ENCODE measurements at regions not wholly inside any gene's neighbourhood (a gene's known extent, or its start where the extent isn't known, plus 50 kb on each side); places are given as distances from the start of the nearest gene placed in this dataset.
"Not testable (repeated sequence)": the region's sequence is repeated elsewhere in the genome, so short reads cannot be mapped to it uniquely, and the experiment has no call there.

DNA sequence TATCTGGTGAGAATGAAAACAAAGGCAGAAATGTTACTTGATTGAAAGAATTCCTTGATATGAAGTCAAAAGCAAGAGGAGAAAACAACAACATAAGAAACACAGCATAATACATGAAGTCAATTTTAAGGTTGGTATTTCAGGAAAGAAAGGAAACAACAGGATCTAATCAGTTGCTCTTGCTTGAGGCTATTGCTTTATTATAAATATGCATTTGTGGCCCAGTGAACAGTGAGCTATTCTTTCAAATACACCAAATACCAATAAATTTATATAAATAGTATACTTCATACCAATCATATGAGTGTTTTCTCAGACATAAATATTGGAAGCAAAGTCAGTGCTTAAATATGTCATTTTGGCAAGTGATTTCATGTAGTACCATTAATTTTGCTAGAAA lies 806.6 kb downstream of the NXPH1 start:
- no peaks in the 10 kb centered on the region for H3K27me3 Mint-ChIP-seq
- H3K36me3 Mint-ChIP-seq (ENCODE audit: low read depth): no peaks in the 10 kb centered on the region
- H3K4me3 Mint-ChIP-seq: no peak overlapping the region
- DNase-seq: no peak
- H3K27ac Mint-ChIP-seq: no peak overlapping the region
- intact Hi-C loops (cut with micrococcal nuclease): no loop called here
- peaks cover 10% of the 10 kb centered on the region for H3K9me3 Mint-ChIP-seq
- no peaks in the 10 kb centered on the region for H3K4me1 Mint-ChIP-seq

DNA sequence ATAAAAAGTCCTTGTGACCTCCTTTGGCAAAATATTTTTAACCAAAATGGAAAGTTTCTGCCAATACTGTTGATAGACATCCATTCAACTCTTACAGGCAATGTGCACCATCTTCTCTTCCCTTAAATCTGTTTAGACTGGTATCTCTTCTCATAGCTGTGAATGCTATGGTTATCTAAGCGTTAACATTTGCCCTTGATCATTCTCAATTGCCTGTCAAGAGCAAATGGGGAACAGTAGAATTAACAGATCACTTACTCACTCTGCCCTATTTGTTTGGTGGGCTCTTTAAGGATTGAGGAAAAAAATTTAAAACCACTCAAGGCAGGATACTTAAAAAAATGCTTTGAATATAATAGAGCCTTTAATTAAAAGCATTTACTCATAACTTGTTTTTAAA lies 808.4 kb downstream of the NXPH1 start:
- H3K9me3 Mint-ChIP-seq: peaks cover 12% of the 10 kb centered on the region
- H3K4me3 Mint-ChIP-seq: no peak overlapping the region
- no peak for DNase-seq
- intact Hi-C loops (cut with micrococcal nuclease): no loop called here
- H3K36me3 Mint-ChIP-seq (ENCODE audit: low read depth): no peaks in the 10 kb centered on the region
- H3K27ac Mint-ChIP-seq: no peak overlapping the region
- no peaks in the 10 kb centered on the region for H3K4me1 Mint-ChIP-seq
- H3K27me3 Mint-ChIP-seq: no peaks in the 10 kb centered on the region

GRCh38 chr7:9242636-9243035 lies 809.2 kb downstream of the NXPH1 start:
- no peak overlapping the region for H3K27ac Mint-ChIP-seq

GRCh38 chr7:9250876-9251275 lies 817.5 kb downstream of the NXPH1 start:
- no peak overlapping the region for H3K27ac Mint-ChIP-seq
- H3K4me3 Mint-ChIP-seq: no peak overlapping the region
- H3K36me3 Mint-ChIP-seq (ENCODE audit: low read depth): no peaks in the 10 kb centered on the region
- intact Hi-C loops (cut with micrococcal nuclease): no loop called here
- no peaks in the 10 kb centered on the region for H3K4me1 Mint-ChIP-seq
- peaks cover 17% of the 10 kb centered on the region for H3K9me3 Mint-ChIP-seq
- no peak for DNase-seq
- H3K27me3 Mint-ChIP-seq: no peaks in the 10 kb centered on the region

More at GRCh38 chr7:9242636-9243035, 809.2 kb downstream of the NXPH1 start:
- Mint-ChIP-seq H3K27me3 (no peaks in the 10 kb centered on the region), H3K36me3 (ENCODE audit: low read depth) (no peaks in the 10 kb centered on the region), H3K9me3 (peaks cover 13% of the 10 kb centered on the region), H3K4me3 (no peak overlapping the region), H3K4me1 (no peaks in the 10 kb centered on the region)
- intact Hi-C loops (cut with micrococcal nuclease): no loop called here
- DNase-seq: no peak

DNA sequence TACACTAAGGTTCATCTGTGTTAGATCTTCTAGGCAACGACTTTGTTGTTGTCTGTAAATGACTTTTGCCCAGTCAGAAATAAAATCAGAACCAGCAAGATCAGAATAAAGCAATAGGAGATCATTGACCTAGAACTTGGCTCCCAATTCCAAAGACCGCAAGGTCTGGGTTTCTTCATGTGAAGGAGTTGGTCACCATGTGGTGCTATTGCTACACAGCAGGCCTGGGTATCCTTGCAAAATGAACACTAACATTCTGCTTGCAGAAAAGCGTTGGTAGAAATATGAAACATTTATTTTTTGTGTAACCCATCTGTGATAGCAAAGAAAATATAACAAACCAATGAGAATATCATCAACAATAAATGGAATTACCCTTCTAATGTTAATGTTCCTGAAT lies 831.0 kb downstream of the NXPH1 start:
- H3K9me3 Mint-ChIP-seq: peaks cover 6% of the 10 kb centered on the region
- H3K27me3 Mint-ChIP-seq: no peaks in the 10 kb centered on the region
- H3K36me3 Mint-ChIP-seq (ENCODE audit: low read depth): no peaks in the 10 kb centered on the region
- intact Hi-C loops (cut with micrococcal nuclease): no loop called here
- no peaks in the 10 kb centered on the region for H3K4me1 Mint-ChIP-seq
- H3K27ac Mint-ChIP-seq: no peak overlapping the region
- no peak overlapping the region for H3K4me3 Mint-ChIP-seq
- no peak for DNase-seq

DNA sequence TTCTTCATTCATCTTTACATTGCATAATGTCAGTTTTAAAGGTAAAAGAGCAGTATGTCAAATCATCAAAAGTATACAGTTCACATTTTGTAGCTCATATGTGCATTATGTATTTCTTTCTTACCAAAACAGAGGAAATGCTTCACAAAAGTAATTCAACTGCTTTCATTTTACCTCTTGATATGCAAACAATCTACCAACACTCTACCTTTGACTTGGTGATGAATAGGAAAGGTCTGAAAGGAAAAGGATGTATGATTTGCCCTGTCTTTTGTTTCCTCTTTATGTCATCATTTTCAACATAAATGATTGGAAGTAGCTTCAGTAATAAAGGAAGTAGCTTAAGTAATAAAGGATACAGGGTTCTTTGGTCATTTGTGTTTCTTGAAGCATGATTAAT lies 846.7 kb downstream of the NXPH1 start:
- no peak overlapping the region for H3K27ac Mint-ChIP-seq
- H3K9me3 Mint-ChIP-seq: peaks cover 5% of the 10 kb centered on the region
- no peaks in the 10 kb centered on the region for H3K27me3 Mint-ChIP-seq
- no peak overlapping the region for H3K4me3 Mint-ChIP-seq
- no peak for DNase-seq
- H3K4me1 Mint-ChIP-seq: no peaks in the 10 kb centered on the region
- intact Hi-C loops (cut with micrococcal nuclease): no loop called here
- no peaks in the 10 kb centered on the region for H3K36me3 Mint-ChIP-seq (ENCODE audit: low read depth)

DNA sequence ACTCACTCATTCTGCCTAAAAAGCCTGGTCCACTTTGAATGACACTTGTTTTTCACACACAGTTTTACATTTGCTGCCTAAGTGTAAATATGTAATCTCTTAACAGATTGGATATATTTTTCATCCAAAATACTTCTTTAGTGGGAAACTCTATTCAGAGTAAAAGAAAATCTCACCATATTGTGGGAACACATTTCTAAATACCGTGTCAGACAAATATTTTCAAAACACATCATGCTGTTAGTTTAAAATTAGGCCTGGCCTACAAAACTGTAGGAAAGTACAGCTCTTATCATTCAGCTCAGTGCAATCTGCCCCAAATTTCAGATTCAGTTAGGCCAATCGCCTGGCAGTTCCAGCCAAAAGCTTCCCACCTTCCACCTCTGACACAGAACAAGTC lies 849.8 kb downstream of the NXPH1 start:
- H3K27me3 Mint-ChIP-seq: no peaks in the 10 kb centered on the region
- DNase-seq: no peak
- H3K4me3 Mint-ChIP-seq: no peak overlapping the region
- H3K27ac Mint-ChIP-seq: no peak overlapping the region
- no peaks in the 10 kb centered on the region for H3K36me3 Mint-ChIP-seq (ENCODE audit: low read depth)
- no peaks in the 10 kb centered on the region for H3K4me1 Mint-ChIP-seq
- intact Hi-C loops (cut with micrococcal nuclease): no loop called here
- peaks cover 10% of the 10 kb centered on the region for H3K9me3 Mint-ChIP-seq

DNA sequence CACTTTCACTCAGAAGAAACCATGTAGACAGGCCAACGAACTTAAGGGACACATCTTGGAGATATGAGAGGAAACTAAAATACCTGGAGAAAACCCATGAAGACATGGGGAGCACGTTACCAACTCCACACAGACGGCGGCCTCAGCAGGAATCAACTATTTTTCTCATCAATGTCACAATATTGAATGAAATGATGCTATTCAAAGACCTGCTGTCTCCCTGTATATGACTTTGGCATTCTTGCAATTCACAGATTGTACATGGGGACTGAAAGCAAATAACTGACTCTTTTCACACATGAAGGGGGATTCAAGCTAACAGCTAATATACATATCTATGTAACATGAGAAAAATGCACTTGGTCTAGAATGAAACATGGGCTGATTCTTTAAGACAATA lies 869.0 kb downstream of the NXPH1 start:
- Mint-ChIP-seq H3K36me3 (ENCODE audit: low read depth) (no peaks in the 10 kb centered on the region), H3K4me1 (no peaks in the 10 kb centered on the region), H3K4me3 (no peak overlapping the region), H3K27me3 (no peaks in the 10 kb centered on the region), H3K9me3 (no peaks in the 10 kb centered on the region), H3K27ac (no peak overlapping the region)
- no peak for DNase-seq
- intact Hi-C loops (cut with micrococcal nuclease): no loop called here

DNA sequence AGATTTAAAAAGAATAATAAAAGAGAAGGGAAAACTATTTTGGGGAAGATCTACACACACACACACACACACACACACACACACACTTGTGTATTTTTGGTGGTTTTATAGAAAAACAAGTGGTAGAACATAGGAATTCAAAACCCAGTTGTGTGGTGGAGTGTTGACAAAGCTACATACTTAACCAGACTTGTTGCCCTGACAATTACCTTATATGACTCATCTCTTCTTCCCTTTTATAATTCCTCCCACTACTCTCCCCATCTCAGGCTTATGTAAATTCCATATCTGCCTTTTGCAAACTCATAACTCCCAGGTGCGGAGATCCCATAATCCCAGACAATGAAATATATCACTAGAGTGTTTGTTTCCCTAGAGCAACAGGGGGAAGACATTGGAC lies 873.7 kb downstream of the NXPH1 start:
- H3K4me3 Mint-ChIP-seq: no peak overlapping the region
- DNase-seq: no peak
- H3K9me3 Mint-ChIP-seq: no peaks in the 10 kb centered on the region
- no peaks in the 10 kb centered on the region for H3K36me3 Mint-ChIP-seq (ENCODE audit: low read depth)
- no peaks in the 10 kb centered on the region for H3K4me1 Mint-ChIP-seq
- no peaks in the 10 kb centered on the region for H3K27me3 Mint-ChIP-seq
- no peak overlapping the region for H3K27ac Mint-ChIP-seq
- intact Hi-C loops (cut with micrococcal nuclease): no loop called here

GRCh38 chr7:9324513-9324912 lies 891.1 kb downstream of the NXPH1 start:
- no peak overlapping the region for H3K27ac Mint-ChIP-seq
- H3K9me3 Mint-ChIP-seq: peaks cover 7% of the 10 kb centered on the region
- H3K4me3 Mint-ChIP-seq: no peak overlapping the region
- no peaks in the 10 kb centered on the region for H3K36me3 Mint-ChIP-seq (ENCODE audit: low read depth)
- DNase-seq: no peak
- no peaks in the 10 kb centered on the region for H3K27me3 Mint-ChIP-seq
- H3K4me1 Mint-ChIP-seq: no peaks in the 10 kb centered on the region
- intact Hi-C loops (cut with micrococcal nuclease): no loop called here

DNA sequence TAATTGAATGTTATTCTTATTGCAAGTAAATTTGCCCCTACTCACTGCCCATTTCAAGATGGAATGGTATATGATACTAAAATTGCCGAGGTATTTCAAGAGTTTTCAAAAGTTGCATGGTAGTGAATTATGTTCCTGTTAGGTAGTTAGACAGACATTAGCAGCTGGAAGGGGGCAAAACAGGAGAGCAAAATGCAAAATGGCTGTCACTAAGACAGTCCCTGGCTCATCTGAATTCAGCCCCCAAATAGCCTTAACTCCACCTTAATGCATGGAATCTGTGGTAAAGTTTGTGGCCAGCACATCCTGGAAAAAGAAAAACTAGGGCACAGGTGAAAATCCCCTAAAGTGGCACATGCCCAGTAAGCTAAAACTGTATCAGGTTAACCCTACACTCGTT lies 894.9 kb downstream of the NXPH1 start:
- Mint-ChIP-seq H3K27ac (no peak overlapping the region), H3K9me3 (no peaks in the 10 kb centered on the region), H3K27me3 (no peaks in the 10 kb centered on the region), H3K36me3 (ENCODE audit: low read depth) (no peaks in the 10 kb centered on the region), H3K4me1 (no peaks in the 10 kb centered on the region), H3K4me3 (no peak overlapping the region)
- intact Hi-C loops (cut with micrococcal nuclease): no loop called here
- no peak for DNase-seq

- no peaks in the 10 kb centered on the region for H3K27me3 Mint-ChIP-seq
- intact Hi-C loops (cut with micrococcal nuclease): no loop called here
- no peaks in the 10 kb centered on the region for H3K9me3 Mint-ChIP-seq
- H3K36me3 Mint-ChIP-seq (ENCODE audit: low read depth): no peaks in the 10 kb centered on the region
- no peak overlapping the region for H3K4me3 Mint-ChIP-seq
- no peak for DNase-seq
- H3K4me1 Mint-ChIP-seq: no peaks in the 10 kb centered on the region
- no peak overlapping the region for H3K27ac Mint-ChIP-seq
These were observed 916.2 kb downstream of the NXPH1 start for GRCh38 chr7:9349625-9350024.

DNA sequence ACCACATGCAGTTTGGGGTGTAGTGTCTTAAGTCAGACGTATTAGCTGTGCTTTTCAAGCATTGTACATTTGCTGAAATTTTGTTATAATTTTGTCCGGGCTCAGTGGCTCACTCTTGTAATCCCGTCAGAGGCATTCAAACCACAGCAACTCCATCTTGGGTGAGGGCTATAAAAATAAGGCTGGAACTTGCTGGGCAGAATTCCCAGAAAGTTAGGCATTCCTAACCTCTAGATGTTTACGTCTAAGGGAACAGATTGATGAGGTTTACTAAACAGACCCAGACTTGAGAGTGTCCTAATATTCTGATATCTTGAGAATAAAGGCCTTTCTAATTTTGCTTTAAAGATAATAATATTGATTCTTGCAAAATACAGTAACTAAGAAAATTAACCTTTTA lies 957.8 kb downstream of the NXPH1 start:
- H3K36me3 Mint-ChIP-seq (ENCODE audit: low read depth): no peaks in the 10 kb centered on the region
- intact Hi-C loops (cut with micrococcal nuclease): no loop called here
- H3K4me1 Mint-ChIP-seq: no peaks in the 10 kb centered on the region
- H3K27me3 Mint-ChIP-seq: no peaks in the 10 kb centered on the region
- no peak overlapping the region for H3K27ac Mint-ChIP-seq
- no peak for DNase-seq
- H3K4me3 Mint-ChIP-seq: no peak overlapping the region
- H3K9me3 Mint-ChIP-seq: peaks cover 9% of the 10 kb centered on the region

- H3K27me3 Mint-ChIP-seq: no peaks in the 10 kb centered on the region
- H3K4me1 Mint-ChIP-seq: no peaks in the 10 kb centered on the region
- H3K4me3 Mint-ChIP-seq: no peak overlapping the region
- intact Hi-C loops (cut with micrococcal nuclease): no loop called here
- no peak overlapping the region for H3K27ac Mint-ChIP-seq
- peaks cover 7% of the 10 kb centered on the region for H3K9me3 Mint-ChIP-seq
- no peaks in the 10 kb centered on the region for H3K36me3 Mint-ChIP-seq (ENCODE audit: low read depth)
- DNase-seq: no peak
These were observed 958.6 kb downstream of the NXPH1 start for GRCh38 chr7:9391984-9392383.

DNA sequence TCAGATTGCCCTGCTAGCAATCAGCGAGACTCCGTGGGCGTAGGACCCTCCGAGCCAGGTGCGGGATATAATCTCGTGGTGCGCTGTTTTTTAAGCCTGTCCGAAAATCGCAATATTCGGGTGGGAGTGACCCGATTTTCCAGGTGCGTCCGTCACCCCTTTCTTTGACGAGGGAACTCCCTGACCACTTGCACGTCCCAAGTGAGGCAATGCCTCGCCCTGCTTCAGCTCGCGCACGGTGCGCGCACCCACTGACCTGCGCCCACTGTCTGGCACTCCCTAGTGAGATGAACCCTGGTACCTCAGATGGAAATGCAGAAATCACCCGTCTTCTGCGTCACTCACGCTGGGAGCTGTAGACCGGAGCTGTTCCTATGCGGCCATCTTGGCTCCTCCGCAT lies 971.0 kb downstream of the NXPH1 start:
- H3K4me3 Mint-ChIP-seq; H3K36me3 Mint-ChIP-seq (ENCODE audit: low read depth); H3K4me1 Mint-ChIP-seq; H3K27ac Mint-ChIP-seq; H3K9me3 Mint-ChIP-seq; H3K27me3 Mint-ChIP-seq; DNase-seq; intact Hi-C loops (cut with micrococcal nuclease): not testable (repeated sequence)

GRCh38 chr7:9407816-9408215 lies 974.4 kb downstream of the NXPH1 start:
- Mint-ChIP-seq H3K4me3 (no peak overlapping the region), H3K4me1 (no peaks in the 10 kb centered on the region), H3K27ac (no peak overlapping the region), H3K36me3 (ENCODE audit: low read depth) (no peaks in the 10 kb centered on the region), H3K9me3 (no peaks in the 10 kb centered on the region), H3K27me3 (no peaks in the 10 kb centered on the region)
- no peak for DNase-seq
- intact Hi-C loops (cut with micrococcal nuclease): no loop called here
